HG03565 (cell line): ENCODE measurements at regions not wholly inside any gene's neighbourhood (a gene's known extent, or its start where the extent isn't known, plus 50 kb on each side); places are given as distances from the start of the nearest gene placed in this dataset.

Source experiments
- ATAC-seq: cut with Tn5 transposase; IDR thresholded peaks from one replicate; pipeline ENCODE4 v1.9.1; 2021; ENCODE audit warnings: mild to moderate bottlenecking, moderate library complexity; ENCODE audit not compliant: unreplicated experiment

GRCh38 chr5:107218457-107219193 lies 452.1 kb downstream of the EFNA5 start:
- ATAC-seq = no peak

DNA sequence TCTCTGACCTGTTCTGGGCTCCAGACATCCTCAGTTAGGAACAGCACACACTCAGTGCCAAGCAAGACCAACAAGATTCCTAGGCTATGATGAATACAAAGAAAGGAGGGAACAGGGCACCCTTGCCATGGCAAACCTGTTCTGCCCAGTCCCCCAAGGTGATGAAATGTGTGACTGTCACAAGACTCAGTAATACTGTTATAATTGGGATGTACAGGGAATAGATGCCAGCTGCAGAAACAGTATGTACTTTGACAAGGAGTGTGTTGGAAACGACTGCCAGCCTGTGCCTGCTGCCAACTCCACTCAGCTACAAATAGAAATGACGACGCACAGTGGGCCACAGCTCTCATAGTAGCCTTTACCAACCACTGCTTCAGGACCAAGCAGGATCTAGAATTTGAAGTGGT lies 453.0 kb downstream of the EFNA5 start:
- ATAC-seq = no peak

DNA sequence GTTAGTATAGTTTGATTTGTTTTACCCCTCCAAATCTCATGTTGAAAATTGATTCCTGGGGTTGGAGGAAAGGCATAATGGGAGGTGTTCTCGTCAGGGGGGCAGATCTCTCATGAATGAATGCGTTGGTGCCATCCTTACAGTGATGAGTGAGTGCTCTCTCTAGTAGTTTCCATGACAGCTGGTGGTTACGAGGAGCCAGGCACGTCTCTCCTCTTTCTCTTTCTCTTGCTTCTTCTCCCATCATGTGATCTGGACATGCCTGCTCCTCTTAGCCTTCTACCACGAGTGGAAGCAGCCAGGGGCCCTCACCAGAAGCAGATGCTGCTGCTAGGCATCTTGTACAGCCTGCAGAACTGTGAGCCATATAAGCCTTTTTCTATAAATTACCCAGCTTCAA lies 454.1 kb downstream of the EFNA5 start:
- no peak for ATAC-seq

DNA sequence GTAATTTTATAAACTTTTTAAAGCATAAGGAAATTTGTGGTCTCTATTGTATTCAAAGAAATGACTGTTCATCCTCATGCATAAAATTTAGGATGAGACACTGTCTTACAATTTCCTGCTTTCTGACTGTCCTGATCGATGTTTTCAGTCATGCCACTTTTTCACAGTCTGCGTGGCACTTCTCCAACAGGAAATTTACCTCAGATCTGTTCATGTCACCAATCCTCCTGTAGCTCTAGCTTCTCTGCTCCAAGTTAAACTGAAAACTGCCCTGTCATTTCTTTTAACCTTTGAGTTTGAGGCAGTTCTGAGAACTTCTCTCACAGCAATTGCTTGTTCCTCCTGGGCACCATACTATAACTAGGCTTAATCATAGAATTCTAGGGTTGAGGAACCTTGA lies 455.1 kb downstream of the EFNA5 start:
- ATAC-seq = no peak

- no peak for ATAC-seq
These were observed 457.7 kb downstream of the EFNA5 start for GRCh38 chr5:107213025-107213424.

DNA sequence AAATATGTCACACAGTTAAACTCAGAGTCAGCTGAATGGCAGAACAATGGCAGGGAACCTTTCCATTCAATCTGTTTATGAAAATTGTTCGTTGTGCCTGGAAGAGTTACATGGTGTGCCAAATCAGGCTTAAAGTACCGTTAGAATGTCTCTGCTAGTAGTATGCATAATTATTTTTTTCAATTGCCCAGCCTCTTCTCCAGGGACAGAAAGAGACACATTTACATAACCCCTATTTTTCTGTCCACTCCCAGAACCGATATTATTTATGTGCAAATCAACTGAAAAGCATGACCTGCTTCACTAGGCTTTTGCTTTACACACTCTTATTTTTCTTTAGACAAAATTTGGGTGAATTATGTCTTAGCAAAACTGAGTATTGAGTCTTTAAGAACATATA lies 459.1 kb downstream of the EFNA5 start:
- ATAC-seq = no peak

DNA sequence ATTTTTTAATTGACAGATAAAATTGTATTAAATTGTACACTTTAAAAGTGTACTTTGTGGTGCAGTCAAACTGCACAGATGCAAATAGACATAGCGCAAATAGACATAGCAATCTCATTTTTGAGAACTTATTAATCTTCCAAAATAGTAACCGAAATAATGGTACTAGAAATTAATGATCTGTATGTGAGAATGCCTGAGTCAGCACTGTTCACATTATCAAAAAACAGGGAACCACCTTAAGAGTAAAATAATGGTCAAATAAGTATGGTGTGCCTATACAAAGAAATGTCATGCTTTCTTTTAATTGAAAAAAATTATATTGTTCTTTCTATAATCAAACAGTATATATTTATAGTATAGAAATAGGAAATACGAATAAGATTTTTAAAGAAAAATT lies 461.9 kb downstream of the EFNA5 start:
- no peak for ATAC-seq

DNA sequence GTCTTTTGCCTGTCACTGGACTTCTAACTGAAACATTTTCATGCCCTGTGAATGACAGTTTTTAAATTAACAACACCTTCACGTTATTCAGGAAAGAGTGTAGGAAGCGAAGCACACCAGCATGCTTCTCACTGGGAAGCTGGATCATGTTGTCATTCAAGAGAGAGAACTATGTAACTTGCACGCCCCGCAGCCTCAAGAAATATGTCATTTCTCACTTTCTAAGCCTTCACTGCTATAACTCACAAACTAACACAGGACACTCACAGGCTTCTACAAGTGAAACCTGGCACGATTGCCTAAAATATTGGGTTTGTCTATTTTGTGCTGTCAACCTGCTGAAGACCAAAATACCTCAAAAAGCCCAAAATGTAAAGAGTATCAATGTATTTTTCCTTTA lies 466.3 kb downstream of the EFNA5 start:
- ATAC-seq = no peak

DNA sequence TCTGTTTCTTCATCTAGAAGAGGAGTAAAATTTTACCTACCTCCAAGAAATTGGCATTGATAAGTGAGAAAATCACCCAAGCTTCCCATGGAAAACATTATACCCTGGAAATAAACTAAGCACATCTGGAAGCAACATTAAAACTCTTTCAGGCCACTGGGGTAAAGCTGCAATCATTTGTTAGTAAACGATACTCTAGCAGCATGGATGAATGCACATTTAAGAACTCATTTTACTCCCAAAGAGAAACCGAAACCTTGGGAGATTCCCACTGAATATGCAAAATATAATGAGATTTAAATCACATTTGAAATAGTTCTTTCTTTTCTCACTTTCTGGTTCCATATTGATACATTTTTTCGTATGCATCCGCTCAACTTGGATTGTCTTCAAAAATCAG lies 467.5 kb downstream of the EFNA5 start:
- ATAC-seq = no peak

DNA sequence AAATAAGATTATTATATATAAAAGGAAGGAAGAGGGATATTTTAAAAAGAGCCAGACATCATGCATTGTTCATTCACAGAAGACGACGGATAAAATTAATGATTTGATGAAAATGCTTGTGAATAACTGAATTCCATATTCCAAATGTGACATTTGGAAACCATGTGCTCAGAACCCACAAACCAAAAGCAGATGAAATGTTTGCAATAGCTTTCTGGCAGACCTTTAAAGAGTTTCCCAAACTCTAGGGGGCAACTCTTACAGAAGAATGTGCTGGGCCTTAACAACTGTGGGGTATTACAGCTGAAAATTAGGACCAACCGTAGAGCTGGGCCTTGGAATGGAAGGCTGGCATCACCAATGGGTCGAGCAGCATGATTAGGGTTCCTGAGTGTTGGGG lies 471.0 kb downstream of the EFNA5 start:
- ATAC-seq = no peak

- ATAC-seq = no peak
These were observed 474.2 kb downstream of the EFNA5 start for GRCh38 chr5:107196500-107197059.

- no peak for ATAC-seq
These were observed 474.8 kb downstream of the EFNA5 start for GRCh38 chr5:107195890-107196395.

DNA sequence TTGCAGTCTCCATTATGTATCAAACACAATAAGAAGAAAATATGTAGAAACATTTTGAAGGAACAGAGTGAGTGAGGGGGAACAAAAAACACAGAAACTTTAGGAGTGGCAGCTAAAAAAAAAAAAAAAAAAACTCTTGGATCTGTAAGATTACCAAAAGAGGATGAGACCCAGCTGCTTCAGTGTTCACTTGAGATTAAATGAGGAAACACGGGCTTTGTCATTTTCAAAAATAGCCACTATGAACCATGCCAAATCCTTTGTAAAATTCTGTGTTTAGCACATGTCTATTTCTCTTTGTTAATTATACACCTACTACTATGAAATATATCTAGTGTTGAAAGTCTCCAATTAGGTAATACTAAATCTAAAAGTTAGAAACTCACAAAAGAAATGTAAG lies 485.9 kb downstream of the EFNA5 start:
- no peak for ATAC-seq

GRCh38 chr5:107184066-107184465 lies 486.7 kb downstream of the EFNA5 start:
- no peak for ATAC-seq

GRCh38 chr5:107170620-107171019 lies 500.1 kb downstream of the EFNA5 start:
- ATAC-seq = no peak

DNA sequence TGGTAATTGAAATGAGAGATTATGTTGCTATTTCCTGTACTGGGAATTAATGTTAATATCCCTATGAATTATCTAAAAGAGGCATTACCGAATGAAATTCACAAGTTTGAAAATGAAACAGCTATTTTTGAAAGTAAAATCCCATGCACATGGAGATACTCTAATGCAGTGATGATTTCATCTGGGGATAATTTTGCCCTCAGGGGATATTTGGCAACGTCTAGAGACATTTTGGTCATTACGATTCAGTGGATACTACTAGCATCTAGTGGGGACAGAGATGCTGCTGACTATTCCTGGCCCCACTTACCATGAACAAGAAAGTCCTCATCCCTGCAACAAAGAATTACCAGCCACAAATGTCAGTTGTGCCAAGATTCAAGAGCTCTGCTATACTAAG lies 500.9 kb downstream of the EFNA5 start:
- ATAC-seq = no peak

- no peak for ATAC-seq
These were observed 501.6 kb downstream of the EFNA5 start for GRCh38 chr5:107168848-107169752.

- no peak for ATAC-seq
These were observed 502.7 kb downstream of the EFNA5 start for GRCh38 chr5:107168086-107168485.

DNA sequence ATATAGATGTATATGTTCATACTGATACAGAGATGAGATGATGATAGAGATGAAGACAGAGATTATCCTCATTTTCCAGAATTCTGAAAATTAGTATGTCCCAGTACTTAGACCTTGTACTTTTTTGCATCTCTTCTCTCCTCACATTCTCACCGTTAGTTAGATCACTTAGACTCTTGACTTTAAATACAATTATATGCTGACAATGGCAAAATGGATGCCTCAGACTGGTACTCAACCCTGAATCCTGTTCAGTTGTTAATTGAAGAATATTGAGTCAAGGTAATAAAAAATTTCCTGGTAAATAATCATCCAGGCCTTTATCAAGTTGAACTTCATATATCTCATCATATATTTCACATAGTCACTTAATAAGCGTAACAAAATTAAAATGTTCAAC lies 505.4 kb downstream of the EFNA5 start:
- ATAC-seq = no peak

- ATAC-seq = no peak
These were observed 512.9 kb downstream of the EFNA5 start for GRCh38 chr5:107157809-107158208.

GRCh38 chr5:107155707-107156106 lies 515.0 kb downstream of the EFNA5 start:
- no peak for ATAC-seq

DNA sequence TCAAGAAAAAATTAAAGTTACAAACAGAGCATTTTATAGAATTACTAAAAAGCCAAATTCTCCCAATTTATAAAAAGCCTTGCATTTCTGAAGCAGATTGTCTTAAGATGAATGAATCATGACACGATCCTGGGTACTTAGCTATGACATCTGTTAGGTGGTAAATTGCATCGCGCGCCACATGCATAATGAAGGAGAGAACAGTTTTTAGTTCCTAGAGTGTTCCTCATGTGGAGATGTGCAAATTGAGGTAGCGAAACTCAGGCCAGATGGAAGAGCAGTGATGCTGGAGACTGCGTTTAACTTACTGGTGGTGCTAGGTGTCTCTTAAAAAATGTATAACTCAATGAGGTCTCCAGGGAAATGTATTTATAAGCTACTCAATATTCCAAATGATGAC lies 516.1 kb downstream of the EFNA5 start:
- no peak for ATAC-seq
